ENCODE measurements at regions not wholly inside any gene's neighbourhood (a gene's known extent, or its start where the extent isn't known, plus 50 kb on each side); places are given as distances from the start of the nearest gene placed in this dataset.

GRCh38 chr4:137468836-137469235 is 63.5 kb downstream of the PCDH18 start:
- TF ChIP-seq CTCF (IDR thresholded peaks at IDR 0.05; ENCODE audit: low read depth, low read length) = no peak
- no peak for DNase-seq (ENCODE audit: extremely low read depth, low read depth)

- DNase-seq (ENCODE audit: extremely low read depth, low read depth) = no peak
- TF ChIP-seq CTCF (IDR thresholded peaks at IDR 0.05; ENCODE audit: low read depth, low read length) = no peak
Measured at GRCh38 chr4:137467537-137467936, 64.8 kb downstream of the PCDH18 start.

- DNase-seq (ENCODE audit: extremely low read depth, low read depth) = no peak
- TF ChIP-seq CTCF (IDR thresholded peaks at IDR 0.05; ENCODE audit: low read depth, low read length) = no peak
Measured at GRCh38 chr4:137463377-137464003, 68.8 kb downstream of the PCDH18 start.

GRCh38 chr4:137455647-137456321 is 76.5 kb downstream of the PCDH18 start:
- no peak for TF ChIP-seq CTCF (IDR thresholded peaks at IDR 0.05; ENCODE audit: low read depth, low read length)
- DNase-seq (ENCODE audit: extremely low read depth, low read depth) = no peak

- no peak for TF ChIP-seq CTCF (IDR thresholded peaks at IDR 0.05; ENCODE audit: low read depth, low read length)
- no peak for DNase-seq (ENCODE audit: extremely low read depth, low read depth)
Measured at GRCh38 chr4:137454767-137455166, 77.5 kb downstream of the PCDH18 start.

GRCh38 chr4:137452799-137453198 is 79.5 kb downstream of the PCDH18 start:
- no peak for DNase-seq (ENCODE audit: extremely low read depth, low read depth)
- no peak for TF ChIP-seq CTCF (IDR thresholded peaks at IDR 0.05; ENCODE audit: low read depth, low read length)

GRCh38 chr4:137451172-137451825 is 81.0 kb downstream of the PCDH18 start:
- TF ChIP-seq CTCF (IDR thresholded peaks at IDR 0.05; ENCODE audit: low read depth, low read length) = no peak
- DNase-seq (ENCODE audit: extremely low read depth, low read depth) = no peak

All from AG09319 (cell line).